ENCODE measurements at regions not wholly inside any gene's neighbourhood (a gene's known extent, or its start where the extent isn't known, plus 50 kb on each side); places are given as distances from the start of the nearest gene placed in this dataset.

GRCh38 chr1:79887059-79887458 is 880.5 kb upstream of the ADGRL4 start:
- intact Hi-C loops (cut with DNase I; ENCODE audit: low total_unique reads): no loop called here
- H3K9me3 ChIP-seq: peaks cover 0 to 37% (median 15%) of the 10 kb centered on the region in 8 donors
- TF ChIP-seq POLR2A (IDR thresholded peaks at IDR 0.05) (no peak), POLR2AphosphoS5 (IDR thresholded peaks at IDR 0.05) (no peak), CTCF (IDR thresholded peaks at IDR 0.05 in 8 of 11, conservative IDR thresholded peaks at IDR 0.05 in 3 of 11) (no peak)
- no peak overlapping the region for H3K4me3 ChIP-seq
- no peaks in the 10 kb centered on the region for H3K27me3 ChIP-seq (replicated peaks in 1 of 7)
- DNase-seq: no peak
- no peaks in the 10 kb centered on the region for H3K4me1 ChIP-seq
- H3K36me3 ChIP-seq: no peaks in the 10 kb centered on the region
- H3K27ac ChIP-seq: no peak overlapping the region

GRCh38 chr1:79885101-79885500 is 878.6 kb upstream of the ADGRL4 start:
- Histone ChIP-seq H3K36me3 (no peaks in the 10 kb centered on the region), H3K27ac (no peak overlapping the region), H3K27me3 (replicated peaks in 1 of 7) (no peaks in the 10 kb centered on the region), H3K4me3 (no peak overlapping the region), H3K9me3 (peaks cover 0 to 46% (median 20%) of the 10 kb centered on the region in 8 donors), H3K4me1 (no peaks in the 10 kb centered on the region)
- TF ChIP-seq POLR2AphosphoS5 (IDR thresholded peaks at IDR 0.05) (no peak), POLR2A (IDR thresholded peaks at IDR 0.05) (no peak), CTCF (IDR thresholded peaks at IDR 0.05 in 8 of 11, conservative IDR thresholded peaks at IDR 0.05 in 3 of 11) (no peak)
- intact Hi-C loops (cut with DNase I; ENCODE audit: low total_unique reads): no loop called here
- no peak for DNase-seq

- H3K9me3 ChIP-seq: peaks cover 0 to 49% (median 14%) of the 10 kb centered on the region in 8 donors
- TF ChIP-seq POLR2A (IDR thresholded peaks at IDR 0.05) (no peak), CTCF (IDR thresholded peaks at IDR 0.05 in 8 of 11, conservative IDR thresholded peaks at IDR 0.05 in 3 of 11) (no peak), POLR2AphosphoS5 (IDR thresholded peaks at IDR 0.05) (no peak)
- H3K36me3 ChIP-seq: no peaks in the 10 kb centered on the region
- 64 to 88% (median 80%) methylated on average over 2 of the region's 2 CpGs for WGBS, 5 donors
- H3K4me1 ChIP-seq: no peaks in the 10 kb centered on the region
- intact Hi-C loops (cut with DNase I; ENCODE audit: low total_unique reads): no loop called here
- H3K4me3 ChIP-seq: no peak overlapping the region
- no peak overlapping the region for H3K27ac ChIP-seq
- no peak for DNase-seq
- H3K27me3 ChIP-seq (replicated peaks in 1 of 7): no peaks in the 10 kb centered on the region
Measured at GRCh38 chr1:79877086-79877485, 870.6 kb upstream of the ADGRL4 start.

- Histone ChIP-seq H3K4me1 (no peaks in the 10 kb centered on the region), H3K4me3 (no peak overlapping the region), H3K27ac (no peak overlapping the region), H3K9me3 (peaks cover 0 to 41% (median 12%) of the 10 kb centered on the region in 8 donors), H3K27me3 (replicated peaks in 1 of 7) (no peaks in the 10 kb centered on the region), H3K36me3 (no peaks in the 10 kb centered on the region)
- intact Hi-C loops (cut with DNase I; ENCODE audit: low total_unique reads): no loop called here
- DNase-seq: no peak
- WGBS, 5 donors: 78 to 90% (median 86%) methylated on average over 4 to 5 of the region's 5 CpGs; no CpG with 5 or more reads in 1 of the 5 donors
- TF ChIP-seq POLR2A (IDR thresholded peaks at IDR 0.05) (no peak), CTCF (IDR thresholded peaks at IDR 0.05 in 8 of 11, conservative IDR thresholded peaks at IDR 0.05 in 3 of 11) (no peak), POLR2AphosphoS5 (IDR thresholded peaks at IDR 0.05) (no peak)
Measured at GRCh38 chr1:79875187-79875586, 868.7 kb upstream of the ADGRL4 start.
